H9 (cell line): ENCODE measurements at regions not wholly inside any gene's neighbourhood (a gene's known extent, or its start where the extent isn't known, plus 50 kb on each side); places are given as distances from the start of the nearest gene placed in this dataset.

Experiments
- DNase-seq: peaks from one replicate; pipeline ENCODE4 v3.0.0-alpha.2; 2017
- H2AFZ ChIP-seq: one replicate; pipeline ENCODE4 v1.6.1; 2013; ENCODE audit warnings: mild to moderate bottlenecking, low read length, control low read depth, moderate library complexity
- H2AK5ac ChIP-seq: 2 replicates; pipeline ENCODE4 v1.6.1; 2013; ENCODE audit warnings: low read length, control low read depth, mixed read lengths; ENCODE audit not compliant: insufficient read length
- H2BK120ac ChIP-seq: one replicate; pipeline ENCODE4 v1.6.1; 2013; ENCODE audit warnings: low read depth, mild to moderate bottlenecking, low read length, control low read depth, inconsistent platforms; ENCODE audit not compliant: poor library complexity, severe bottlenecking
- H2BK12ac ChIP-seq: 2 replicates; pipeline ENCODE4 v1.6.1; 2013; ENCODE audit warnings: low read length, control low read depth, mixed read lengths, low read depth; ENCODE audit not compliant: insufficient read length
- H2BK15ac ChIP-seq: 2 replicates; pipeline ENCODE4 v1.6.1; 2013; ENCODE audit warnings: low read depth, low read length, control low read depth
- H2BK20ac ChIP-seq: one replicate; pipeline ENCODE4 v1.6.1; 2013; ENCODE audit warnings: low read depth, mild to moderate bottlenecking, low read length, control low read depth, inconsistent platforms; ENCODE audit not compliant: poor library complexity, severe bottlenecking
- H2BK5ac ChIP-seq: 2 replicates; pipeline ENCODE4 v1.6.1; 2013; ENCODE audit warnings: low read length, control low read depth, mixed read lengths; ENCODE audit not compliant: insufficient read length
- H3K14ac ChIP-seq: 2 replicates; pipeline ENCODE4 v1.6.1; 2013; ENCODE audit warnings: low read length, control low read depth; ENCODE audit not compliant: insufficient read depth
- H3K18ac ChIP-seq: 2 replicates; pipeline ENCODE4 v1.6.1; 2013; ENCODE audit warnings: low read depth, mild to moderate bottlenecking, mixed read lengths, low read length, control low read depth; ENCODE audit not compliant: insufficient read length
- H3K23ac ChIP-seq: 2 replicates; pipeline ENCODE4 v1.6.1; 2013; ENCODE audit warnings: low read length, control low read depth, mixed read lengths, low read depth; ENCODE audit not compliant: insufficient read length
- H3K23me2 ChIP-seq: 2 replicates; pipeline ENCODE4 v1.6.1; 2013; ENCODE audit warnings: low read depth, mild to moderate bottlenecking, mixed read lengths, low read length, control low read depth; ENCODE audit not compliant: insufficient read length, poor library complexity, severe bottlenecking
- H3K27ac ChIP-seq: 2 replicates; pipeline ENCODE4 v1.5.1; 2013; ENCODE audit warnings: low read length, control low read depth, mixed read lengths, low read depth; ENCODE audit not compliant: insufficient read length
- H3K27me3 ChIP-seq: 2 replicates; pipeline ENCODE4 v1.6.1; 2013; ENCODE audit warnings: low read length, control low read depth, inconsistent platforms; ENCODE audit not compliant: insufficient read depth
- H3K4ac ChIP-seq: 2 replicates; pipeline ENCODE4 v1.6.1; 2013; ENCODE audit warnings: low read depth, mild to moderate bottlenecking, control low read depth, inconsistent platforms, low read length, moderate library complexity
- H3K4me1 ChIP-seq: 2 replicates; pipeline ENCODE4 v1.6.1; 2013; ENCODE audit warnings: low read length, control low read depth, inconsistent platforms; ENCODE audit not compliant: insufficient read depth
- H3K4me2 ChIP-seq: 2 replicates; pipeline ENCODE4 v1.6.1; 2013; ENCODE audit warnings: low read length, control low read depth, mixed read lengths; ENCODE audit not compliant: insufficient read length, insufficient read depth
- H3K56ac ChIP-seq: 2 replicates; pipeline ENCODE4 v1.6.1; 2013; ENCODE audit warnings: low read depth, mild to moderate bottlenecking, mixed read lengths, low read length, control low read depth; ENCODE audit not compliant: insufficient read length
- H3K79me1 ChIP-seq: 2 replicates; pipeline ENCODE4 v1.6.1; 2013; ENCODE audit warnings: low read depth, mild to moderate bottlenecking, moderate library complexity, low read length, control low read depth, inconsistent platforms; ENCODE audit not compliant: insufficient read depth, poor library complexity, severe bottlenecking
- H3K79me2 ChIP-seq: 2 replicates; pipeline ENCODE4 v1.6.1; 2013; ENCODE audit warnings: low read length, control low read depth, inconsistent platforms; ENCODE audit not compliant: insufficient read depth
- H3K9ac ChIP-seq: 2 replicates; pipeline ENCODE4 v1.6.1; 2013; ENCODE audit warnings: low read length, control low read depth, mixed read lengths; ENCODE audit not compliant: insufficient read length; ENCODE audit errors: extremely low read depth
- H3K9me3 ChIP-seq: one replicate; pipeline ENCODE4 v1.6.1; 2013; ENCODE audit warnings: low read depth, low read length, inconsistent platforms; ENCODE audit not compliant: control insufficient read depth
- H3T11ph ChIP-seq: one replicate; pipeline ENCODE4 v1.6.1; 2013; ENCODE audit warnings: mild to moderate bottlenecking, low read length, control low read depth, inconsistent platforms
- H4K20me1 ChIP-seq: one replicate; pipeline ENCODE4 v1.6.1; 2013; ENCODE audit not compliant: control insufficient read depth, insufficient read length, insufficient read depth
- H4K5ac ChIP-seq: 2 replicates; pipeline ENCODE4 v1.6.1; 2013; ENCODE audit warnings: low read depth, mild to moderate bottlenecking, mixed read lengths, low read length, control low read depth; ENCODE audit not compliant: insufficient read length
- H4K8ac ChIP-seq: replicated peaks from 2 replicates; pipeline ENCODE4 v1.6.1; 2013; ENCODE audit warnings: low read length, control low read depth, mixed read lengths, low read depth; ENCODE audit not compliant: insufficient read length
- H4K91ac ChIP-seq: 2 replicates; pipeline ENCODE4 v1.6.1; 2013; ENCODE audit warnings: low read depth, mild to moderate bottlenecking, moderate library complexity, mixed read lengths, low read length, control low read depth; ENCODE audit not compliant: insufficient read length
- H3K27ac Mint-ChIP-seq, 3 experiments: 2 replicates in 2 of 3; 3 replicates in 1 of 3; pipeline ENCODE4 v1.8.0; 2020 to 2021; ENCODE audit warnings: mixed read lengths in 3 of 3, mild to moderate bottlenecking in 1 of 3, moderate library complexity in 1 of 3
- H3K27me3 Mint-ChIP-seq: 2 replicates; pipeline ENCODE4 v1.8.0; 2021; ENCODE audit warnings: low read depth, mild to moderate bottlenecking, moderate library complexity, mixed read lengths
- H3K36me3 Mint-ChIP-seq, 3 experiments: 2 replicates in 2 of 3; 3 replicates in 1 of 3; pipeline ENCODE4 v1.8.0; 2020 to 2021; ENCODE audit warnings: low read depth in 3 of 3, mixed read lengths in 3 of 3; ENCODE audit not compliant: insufficient read depth in 1 of 3
- H3K4me1 Mint-ChIP-seq, 2 experiments: 2 replicates each; pipeline ENCODE4 v1.8.0; 2020; ENCODE audit warnings: mixed read lengths in 2 of 2
- H3K4me3 Mint-ChIP-seq, 2 experiments: 2 replicates in 1 of 2; 3 replicates in 1 of 2; pipeline ENCODE4 v1.8.0; 2020 to 2021; ENCODE audit warnings: mild to moderate bottlenecking in 2 of 2, mixed read lengths in 2 of 2, moderate library complexity in 1 of 2
- H3K9me3 Mint-ChIP-seq, 2 experiments: 2 replicates in 1 of 2; 3 replicates in 1 of 2; pipeline ENCODE4 v1.8.0; 2020; ENCODE audit warnings: mild to moderate bottlenecking in 2 of 2, mixed read lengths in 2 of 2, moderate library complexity in 1 of 2
- WGBS: extraction: QIAGEN DNeasy Blood & Tissue Kit; methylation state at CpG from one replicate; pipeline ENCODE4 v1.1.7; 2013; ENCODE audit warnings: missing lambda C conversion rate, low lambda C conversion rate, mixed read lengths; ENCODE audit not compliant: insufficient read length; ENCODE audit errors: extremely low coverage; 5-methylcytosine and 5-hydroxymethylcytosine counted together
- TF ChIP-seq, protein P1 (sequence below): fragments of 200-600 bp; sonication (generic); conservative IDR thresholded peaks from 3 replicates; pipeline ENCODE4 v1.8.0; 2021; ENCODE audit warnings: antibody characterized with exemption, mild to moderate bottlenecking

DNA sequence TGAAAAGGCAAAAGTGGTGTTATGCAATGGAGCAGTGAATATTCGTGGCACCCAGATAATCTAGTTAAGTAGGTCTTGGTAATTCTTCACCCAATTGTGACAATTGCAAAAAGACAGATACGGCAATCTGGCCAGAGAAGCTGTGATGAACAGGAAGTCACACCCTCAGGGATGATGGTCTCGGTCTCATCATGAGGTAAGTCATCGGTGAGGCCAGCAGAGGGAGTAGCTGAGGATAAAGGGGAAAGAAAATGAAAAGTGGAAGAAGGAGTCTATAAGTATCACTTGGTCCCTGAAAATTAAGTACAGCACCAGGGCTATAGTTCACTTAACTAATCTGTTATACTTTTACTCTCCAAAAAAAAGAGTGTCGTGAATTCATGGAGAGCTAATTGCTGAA is 258.8 kb upstream of the NCAM2 start:
- Histone ChIP-seq H2BK5ac (no peak overlapping the region), H4K8ac (no peak overlapping the region), H3T11ph (no peak overlapping the region), H3K4me1 (no peaks in the 10 kb centered on the region), H3K79me2 (no peaks in the 10 kb centered on the region), H4K20me1 (no peaks in the 10 kb centered on the region), H2AK5ac (no peak overlapping the region), H4K5ac (no peak overlapping the region), H3K9ac (no peak overlapping the region), H3K23ac (no peak overlapping the region), H2BK15ac (no peak overlapping the region), H3K79me1 (no peaks in the 10 kb centered on the region), H3K14ac (no peak overlapping the region), H3K23me2 (no peaks in the 10 kb centered on the region), H3K56ac (no peak overlapping the region), H3K18ac (no peak overlapping the region), H3K4me2 (no peak overlapping the region), H3K9me3 (no peaks in the 10 kb centered on the region), H2BK12ac (no peak overlapping the region), H3K27ac (no peak overlapping the region), H3K4ac (no peak overlapping the region), H3K27me3 (no peaks in the 10 kb centered on the region), H4K91ac (no peak overlapping the region), H2BK120ac (no peak overlapping the region), H2AFZ (no peak overlapping the region), H2BK20ac (no peak overlapping the region)
- H3K27ac Mint-ChIP-seq, result no peak overlapping the region; a peak in 1 of 7 replicates
- no peaks in the 10 kb centered on the region for H3K27me3 Mint-ChIP-seq
- no peak overlapping the region for H3K4me3 Mint-ChIP-seq
- TF ChIP-seq, protein P1, sequence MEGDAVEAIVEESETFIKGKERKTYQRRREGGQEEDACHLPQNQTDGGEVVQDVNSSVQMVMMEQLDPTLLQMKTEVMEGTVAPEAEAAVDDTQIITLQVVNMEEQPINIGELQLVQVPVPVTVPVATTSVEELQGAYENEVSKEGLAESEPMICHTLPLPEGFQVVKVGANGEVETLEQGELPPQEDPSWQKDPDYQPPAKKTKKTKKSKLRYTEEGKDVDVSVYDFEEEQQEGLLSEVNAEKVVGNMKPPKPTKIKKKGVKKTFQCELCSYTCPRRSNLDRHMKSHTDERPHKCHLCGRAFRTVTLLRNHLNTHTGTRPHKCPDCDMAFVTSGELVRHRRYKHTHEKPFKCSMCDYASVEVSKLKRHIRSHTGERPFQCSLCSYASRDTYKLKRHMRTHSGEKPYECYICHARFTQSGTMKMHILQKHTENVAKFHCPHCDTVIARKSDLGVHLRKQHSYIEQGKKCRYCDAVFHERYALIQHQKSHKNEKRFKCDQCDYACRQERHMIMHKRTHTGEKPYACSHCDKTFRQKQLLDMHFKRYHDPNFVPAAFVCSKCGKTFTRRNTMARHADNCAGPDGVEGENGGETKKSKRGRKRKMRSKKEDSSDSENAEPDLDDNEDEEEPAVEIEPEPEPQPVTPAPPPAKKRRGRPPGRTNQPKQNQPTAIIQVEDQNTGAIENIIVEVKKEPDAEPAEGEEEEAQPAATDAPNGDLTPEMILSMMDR, result peak; percentile 69
- H3K9me3 Mint-ChIP-seq, result peaks cover 3 to 6% of the 10 kb centered on the region in 2 experiments; a peak in 4 of 5 replicates
- DNase-seq, result peak; percentile 43
- WGBS, result no CpG with 5 or more reads among the region's 5 CpGs
- peaks cover 26 to 29% of the 10 kb centered on the region in 2 experiments for H3K4me1 Mint-ChIP-seq
- peaks cover 0 to 17% (median 3%) of the 10 kb centered on the region in 3 experiments; a peak in 4 of 7 replicates for H3K36me3 Mint-ChIP-seq
